ENCODE measurements at regions not wholly inside any gene's neighbourhood (a gene's known extent, or its start where the extent isn't known, plus 50 kb on each side); places are given as distances from the start of the nearest gene placed in this dataset.

GRCh38 chr14:49527221-49527620, 59.0 kb downstream of the RPS29 start:
- DNase-seq: no peak

DNA sequence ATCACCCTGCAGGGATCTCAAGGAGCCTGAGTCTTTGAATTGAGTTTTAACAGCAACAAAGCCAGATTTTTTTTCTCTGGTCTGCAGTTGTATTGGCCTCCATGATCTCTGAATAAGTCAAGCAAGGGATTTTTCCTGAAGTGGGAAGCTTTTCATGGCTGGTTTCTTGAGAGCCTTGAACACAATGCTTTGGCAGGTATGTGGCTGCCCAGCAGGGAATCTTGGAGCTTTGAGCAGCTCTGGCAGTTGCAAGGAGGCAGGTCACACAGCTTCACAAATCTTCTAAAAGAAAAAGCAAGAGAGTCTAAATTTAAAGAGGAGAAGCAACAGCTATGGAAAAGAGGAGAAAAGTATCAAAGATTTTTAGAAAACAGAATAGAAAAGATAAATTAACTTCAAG, 60.1 kb downstream of the RPS29 start:
- no peak for DNase-seq

- no peak for DNase-seq
These were observed 69.9 kb downstream of the RPS29 start for GRCh38 chr14:49516286-49516685.

GRCh38 chr14:49512571-49512970, 73.6 kb downstream of the RPS29 start:
- DNase-seq: no peak

- no peak for DNase-seq
These were observed 74.0 kb downstream of the RPS29 start for GRCh38 chr14:49512147-49512551.

GRCh38 chr14:49508124-49508523, 78.1 kb downstream of the RPS29 start:
- DNase-seq: no peak

GRCh38 chr14:49506650-49507049, 79.5 kb downstream of the RPS29 start:
- no peak for DNase-seq

DNA sequence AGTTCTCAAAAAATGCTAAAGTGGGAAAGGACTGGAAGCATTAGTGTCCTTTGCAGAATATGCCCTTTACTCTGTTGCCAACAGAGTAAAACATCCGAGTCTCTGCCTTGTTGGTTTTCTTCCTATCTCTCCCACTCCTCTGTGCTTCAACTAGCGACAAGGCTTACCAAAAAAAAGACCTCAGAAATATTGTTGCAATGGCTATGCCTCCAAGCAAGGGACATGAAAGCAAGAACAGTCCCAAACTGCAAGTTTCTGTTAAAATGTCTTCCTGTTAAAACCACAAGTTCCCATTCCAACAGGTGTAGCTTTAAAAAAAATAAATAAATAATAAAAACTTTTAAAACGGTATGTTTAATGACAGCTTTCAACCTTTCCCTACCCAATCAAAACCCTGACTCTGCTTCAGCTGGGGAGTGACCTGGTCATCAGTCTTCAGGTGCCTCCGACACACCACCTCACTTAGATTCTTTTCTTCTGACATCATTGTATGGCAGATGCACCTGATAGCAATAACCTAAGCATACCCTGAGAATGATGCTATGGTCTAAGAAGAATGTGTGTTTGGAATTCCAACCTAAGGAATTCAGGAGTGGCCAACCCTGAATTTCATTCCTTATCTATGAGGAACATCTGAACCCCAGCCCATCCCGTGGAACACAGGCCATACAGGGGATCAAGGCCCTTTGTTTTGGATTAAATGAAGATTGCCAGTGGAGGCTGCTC, 81.0 kb downstream of the RPS29 start:
- DNase-seq: no peak

DNA sequence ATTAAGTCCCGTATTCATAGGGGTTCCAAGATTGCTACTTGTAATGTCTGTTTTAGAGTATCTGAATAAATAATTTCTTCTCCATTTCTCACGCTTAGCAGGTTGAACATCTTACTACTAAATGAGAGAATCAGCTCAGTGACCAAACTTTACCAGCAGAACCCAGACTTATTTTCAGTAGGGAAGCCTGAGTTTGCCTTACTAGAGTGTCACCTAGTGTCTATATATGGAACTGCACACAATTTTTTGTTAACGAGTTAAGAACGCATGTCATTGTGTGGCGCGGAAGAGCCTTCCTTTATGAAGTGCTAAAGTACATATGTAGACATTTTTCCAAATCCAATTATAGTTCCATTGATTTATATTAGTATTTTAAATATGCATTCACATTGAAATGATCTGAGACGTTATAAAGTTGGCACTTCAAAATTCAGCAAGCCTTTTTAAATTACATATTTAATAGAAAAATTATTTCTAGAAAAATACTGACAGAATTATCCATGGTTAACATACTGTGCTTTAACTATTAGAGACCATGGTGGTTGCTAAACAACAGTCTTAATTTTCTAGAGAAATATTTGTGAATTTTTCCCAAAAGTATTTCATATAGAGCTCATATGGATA, 88.3 kb downstream of the RPS29 start:
- DNase-seq: no peak

DNA sequence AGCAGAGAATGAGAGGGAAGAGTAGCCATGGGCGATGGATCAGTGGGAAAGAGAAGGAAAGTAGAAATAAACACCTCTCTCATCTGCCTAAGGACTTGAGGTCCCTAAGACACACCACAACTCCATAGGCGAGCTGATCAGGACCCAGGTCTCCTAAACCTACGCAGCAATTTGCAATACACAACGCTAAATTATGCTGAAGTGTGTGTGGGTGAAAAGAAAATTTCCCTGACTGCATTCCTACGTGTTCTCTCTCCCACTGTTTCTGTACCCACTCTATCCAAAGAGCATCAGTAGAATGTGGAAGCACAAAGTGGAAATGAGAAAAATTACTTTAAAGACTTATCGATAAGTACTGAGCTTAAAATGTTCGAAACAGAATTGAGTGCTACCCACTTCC, 88.9 kb downstream of the RPS29 start:
- no peak for DNase-seq

- no peak for DNase-seq
These were observed 91.3 kb downstream of the RPS29 start for GRCh38 chr14:49494836-49495235.

DNA sequence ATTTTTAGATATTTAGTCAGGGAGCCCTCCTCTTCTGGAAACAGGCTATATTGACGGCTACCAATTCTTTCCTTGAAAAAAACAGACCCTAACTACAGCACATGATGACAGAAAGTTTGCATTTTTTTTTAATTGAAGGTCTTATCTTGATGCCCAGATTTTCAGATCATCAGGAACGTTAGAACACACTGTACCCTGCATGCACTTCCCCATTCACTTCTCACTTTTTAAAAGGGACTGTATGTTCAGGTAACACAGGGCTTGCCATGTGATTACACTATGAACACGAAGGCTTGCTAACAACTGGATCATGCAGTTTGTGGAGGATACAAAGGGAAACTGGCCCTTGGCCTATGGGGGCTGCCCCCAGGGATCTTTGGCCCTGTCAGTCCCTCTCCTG, 92.6 kb downstream of the RPS29 start:
- DNase-seq: no peak

- DNase-seq: no peak
These were observed 94.0 kb downstream of the RPS29 start for GRCh38 chr14:49492151-49492550.

- DNase-seq: no peak
These were observed 96.8 kb downstream of the RPS29 start for GRCh38 chr14:49489341-49489740.

DNA sequence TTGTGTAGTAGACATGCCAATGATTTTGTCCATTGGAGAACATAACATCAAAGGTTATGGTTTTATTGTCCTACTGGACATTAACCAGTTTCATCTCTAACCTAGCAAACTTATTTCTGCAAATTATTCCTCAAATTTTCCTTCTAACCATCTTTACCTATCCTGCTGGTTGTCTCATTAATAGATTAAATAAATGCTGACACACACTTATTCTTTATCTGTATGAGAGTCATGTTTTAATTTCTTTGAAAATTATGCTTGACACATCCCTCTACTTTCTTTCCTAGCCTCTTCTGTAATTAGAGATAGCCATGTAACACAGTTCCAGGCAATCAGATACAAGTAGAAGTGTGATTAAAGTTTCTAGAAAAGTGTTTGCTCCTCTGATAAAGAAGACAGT, 98.9 kb downstream of the RPS29 start:
- DNase-seq: no peak

- no peak for DNase-seq
These were observed 100.9 kb downstream of the RPS29 start for GRCh38 chr14:49485290-49485689.

- DNase-seq: no peak
These were observed 102.0 kb downstream of the RPS29 start for GRCh38 chr14:49484180-49484579.

DNA sequence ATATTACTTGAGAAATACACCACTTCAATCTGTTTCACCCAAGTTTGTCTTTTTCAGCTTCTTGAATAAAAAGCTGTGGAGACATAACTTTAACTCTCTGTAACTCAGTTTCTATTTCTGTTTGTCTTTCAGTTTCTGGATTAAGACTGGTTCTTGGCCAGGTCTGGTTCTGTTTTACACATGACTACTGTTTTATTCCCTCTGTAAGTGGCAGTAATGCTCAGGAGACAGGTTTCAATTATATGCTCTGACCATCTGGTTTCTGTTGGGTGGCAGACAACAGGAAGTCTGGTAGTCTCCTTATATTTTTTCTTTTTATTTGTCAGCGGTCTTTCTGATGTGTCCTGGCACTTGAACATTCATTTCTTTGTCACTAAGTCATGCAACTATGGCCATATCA, 102.9 kb downstream of the RPS29 start:
- no peak for DNase-seq

- no peak for DNase-seq
These were observed 105.1 kb downstream of the RPS29 start for GRCh38 chr14:49480979-49481498.

DNA sequence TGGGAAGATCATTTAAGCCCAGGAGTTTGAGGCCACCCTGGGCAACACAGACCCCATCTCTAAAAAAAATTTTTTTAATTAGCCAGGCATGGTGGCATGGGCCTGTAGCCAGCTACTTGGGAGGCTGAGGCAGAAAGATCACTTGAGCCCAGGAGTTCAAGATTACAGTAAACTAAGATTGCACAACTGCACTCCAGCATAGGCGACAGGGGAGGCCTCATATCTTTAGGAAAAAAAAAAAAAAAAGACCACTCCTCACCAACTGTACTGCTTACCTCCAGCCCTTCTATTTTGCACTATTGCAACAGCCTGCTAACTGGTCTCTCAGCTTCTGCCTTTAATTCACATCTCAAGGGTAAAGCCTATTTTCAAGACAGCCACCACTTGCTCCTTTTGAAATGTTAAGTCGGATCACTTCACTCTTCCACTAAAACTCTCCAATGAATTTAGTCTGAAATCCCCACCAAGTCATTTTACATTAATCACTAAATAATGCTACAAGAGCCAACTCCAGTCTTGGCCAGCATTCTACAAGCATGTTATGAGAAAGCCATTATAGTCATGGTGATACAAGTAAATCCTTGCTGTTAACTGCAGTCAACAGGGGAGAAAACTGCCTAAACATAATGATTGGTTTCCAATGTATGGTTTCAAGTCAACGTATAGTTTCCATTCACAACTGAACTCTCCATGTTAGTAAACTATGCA, 106.0 kb downstream of the RPS29 start:
- DNase-seq: no peak

DNA sequence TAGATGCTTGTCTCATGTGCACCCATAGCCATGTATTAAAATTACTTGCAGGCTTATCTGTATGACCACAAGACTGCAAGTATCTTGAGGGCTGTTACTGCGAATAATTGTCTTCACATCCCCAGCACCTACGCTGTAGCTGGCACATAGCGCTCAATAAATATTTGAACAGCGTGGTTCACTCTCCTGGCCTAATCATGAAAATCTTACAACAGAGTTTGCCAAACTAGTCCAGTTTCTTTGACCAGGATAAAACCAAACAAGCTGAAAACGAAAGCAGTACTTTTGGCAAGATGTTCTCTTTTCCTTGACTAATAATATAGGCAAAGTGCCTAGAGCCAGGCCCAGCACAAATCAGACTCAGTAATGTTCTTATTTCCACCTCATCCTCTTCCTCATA, 106.7 kb downstream of the RPS29 start:
- no peak for DNase-seq

DNA sequence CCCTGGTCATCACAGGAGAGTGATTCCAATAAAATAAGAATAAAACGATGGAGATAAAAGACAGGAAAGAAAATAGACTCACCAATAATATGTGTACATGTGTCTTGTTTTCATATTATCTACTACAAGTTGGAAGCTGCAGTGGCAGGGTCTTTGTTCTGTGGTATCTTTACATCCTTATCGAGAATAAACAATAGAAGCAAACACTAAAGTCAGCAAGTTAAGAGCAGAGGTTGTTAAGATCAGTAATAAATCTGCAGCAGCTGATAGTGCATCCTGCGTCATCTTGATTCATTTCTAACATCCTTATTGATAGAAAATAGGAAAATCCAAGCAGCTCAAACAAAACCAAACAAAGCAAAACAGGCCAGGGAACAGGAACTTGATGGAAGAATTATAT, 107.4 kb downstream of the RPS29 start:
- no peak for DNase-seq

DNA sequence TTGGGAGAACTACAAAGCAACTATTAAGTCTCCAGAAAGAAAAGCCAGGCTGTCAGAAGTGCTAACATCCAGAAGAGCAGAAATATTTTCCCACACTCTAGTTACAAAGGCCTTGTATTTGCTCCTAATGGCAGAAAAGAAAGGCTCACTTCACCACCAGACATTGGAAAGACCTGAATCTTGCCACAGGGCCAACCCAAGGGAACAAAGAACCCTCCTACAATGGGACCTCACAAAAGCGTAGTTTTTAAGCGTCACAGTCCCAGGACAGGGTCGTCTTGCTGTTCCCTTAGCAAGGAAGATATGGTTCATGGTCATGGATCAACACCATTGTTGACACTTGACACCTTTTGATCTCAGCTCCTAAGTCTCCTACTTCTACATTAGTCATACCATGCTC, 119.1 kb downstream of the RPS29 start:
- DNase-seq: no peak

- no peak for DNase-seq
These were observed 121.3 kb downstream of the RPS29 start for GRCh38 chr14:49464885-49465284.
